DMS53 treated with DMSO at 0.1 percent for 48 hours (cell line): ENCODE measurements at regions not wholly inside any gene's neighbourhood (a gene's known extent, or its start where the extent isn't known, plus 50 kb on each side); places are given as distances from the start of the nearest gene placed in this dataset.

Source experiments
- DNase-seq: peaks from one replicate; lab custom pipeline; 2025; ENCODE audit not compliant: unreplicated experiment; lab: John Stamatoyannopoulos, UW

GRCh38 chr2:173584676-173585458 lies 230.2 kb downstream of the CDCA7 start:
- DNase-seq: no peak

- no peak for DNase-seq
Observed at GRCh38 chr2:173588931-173589369, 234.3 kb downstream of the CDCA7 start.

- peak; percentile 98 for DNase-seq
Observed at GRCh38 chr2:173589604-173590275, 235.1 kb downstream of the CDCA7 start.

- peak; percentile 94 for DNase-seq
Observed at GRCh38 chr2:173590276-173590861, 235.7 kb downstream of the CDCA7 start.

- no peak for DNase-seq
Observed at GRCh38 chr2:173593109-173593508, 238.4 kb downstream of the CDCA7 start.

- DNase-seq: no peak
Observed at GRCh38 chr2:173596244-173596643, 241.6 kb downstream of the CDCA7 start.

GRCh38 chr2:173598525-173598924 lies 243.9 kb downstream of the CDCA7 start:
- no peak for DNase-seq

GRCh38 chr2:173599821-173600359 lies 245.2 kb downstream of the CDCA7 start:
- DNase-seq: no peak

- no peak for DNase-seq
Observed at GRCh38 chr2:173602153-173602795, 247.6 kb downstream of the CDCA7 start.

- no peak for DNase-seq
Observed at GRCh38 chr2:173605994-173606393, 251.3 kb downstream of the CDCA7 start.

GRCh38 chr2:173606619-173607248 lies 252.1 kb downstream of the CDCA7 start:
- DNase-seq: no peak

GRCh38 chr2:173607606-173608311 lies 253.1 kb downstream of the CDCA7 start:
- peak; percentile 35 for DNase-seq

GRCh38 chr2:173611121-173611520 lies 256.4 kb downstream of the CDCA7 start:
- DNase-seq: no peak

GRCh38 chr2:173612354-173612753 lies 257.7 kb downstream of the CDCA7 start:
- no peak for DNase-seq

- DNase-seq: no peak
Observed at GRCh38 chr2:173613386-173613785, 258.7 kb downstream of the CDCA7 start.

- DNase-seq: no peak
Observed at GRCh38 chr2:173614265-173614930, 259.7 kb downstream of the CDCA7 start.

- no peak for DNase-seq
Observed at GRCh38 chr2:173623438-173624319, 269.0 kb downstream of the CDCA7 start.

- DNase-seq: no peak
Observed at GRCh38 chr2:173625315-173625714, 270.6 kb downstream of the CDCA7 start.

- DNase-seq: no peak
Observed at GRCh38 chr2:173629076-173629475, 274.4 kb downstream of the CDCA7 start.
